K562 (cell line): ENCODE measurements at regions not wholly inside any gene's neighbourhood (a gene's known extent, or its start where the extent isn't known, plus 50 kb on each side); places are given as distances from the start of the nearest gene placed in this dataset.

Experiments used
- EHMT2 ChIP-seq: fragments of 450-650 bp; IDR thresholded peaks from 2 replicates; pipeline ENCODE4 v1.6.1; 2018; ENCODE audit warnings: antibody characterized with exemption
- MAFF ChIP-seq: IDR thresholded peaks from 2 replicates; pipeline ENCODE4 v1.6.1; 2012; ENCODE audit warnings: low read length, improper control_type of control experiment
- ZNF12 ChIP-seq: sonication (generic); formaldehyde crosslinking; IDR thresholded peaks from 2 replicates; pipeline ENCODE4 v1.4.0; 2020; ENCODE audit warnings: mild to moderate bottlenecking, missing genetic modification reagents
- ZNF384 ChIP-seq: IDR thresholded peaks from 2 replicates; pipeline ENCODE4 v1.6.1; 2012; ENCODE audit warnings: low read depth, low read length, improper control_type of control experiment

DNA sequence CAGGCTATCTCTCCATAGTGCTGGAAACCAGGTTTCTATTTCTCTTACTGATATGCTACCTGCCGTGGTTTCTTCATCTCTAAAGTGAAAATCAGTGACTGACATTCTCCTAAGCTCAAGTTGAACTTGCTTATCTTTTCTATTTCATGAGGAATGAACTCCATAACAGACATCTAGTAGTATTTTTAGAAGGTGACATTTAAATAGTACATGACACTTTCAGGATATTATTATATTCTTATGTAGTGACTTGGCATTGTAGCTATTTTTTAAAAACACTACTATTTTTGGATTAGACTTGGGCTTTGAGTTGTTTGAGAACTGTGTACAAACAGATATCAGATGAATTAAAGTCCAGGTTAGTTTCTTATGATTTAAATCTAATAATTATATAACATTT is 1381.8 kb downstream of the DSC3 start:
- TF ChIP-seq EHMT2 (no peak), ZNF12 (no peak), ZNF384 (no peak), MAFF (no peak)
